Activated T-helper 2 cell treated with anti-CD3 and anti-CD28 coated beads, Interferon-gamma antibody, Interleukin-2, Interleukin-4, amounts not matched to agents 10 μg/mL and 5 μg/mL and 100 μg/mL, durations not matched to agents 14 hours and 24 hours and 36 hours (primary cell): ENCODE measurements at regions not wholly inside any gene's neighbourhood (a gene's known extent, or its start where the extent isn't known, plus 50 kb on each side); places are given as distances from the start of the nearest gene placed in this dataset.

Experiments
- DNase-seq: peaks from one replicate; pipeline ENCODE4 v3.0.0; 2021; ENCODE audit warnings: low spot score
- H3K27ac Mint-ChIP-seq: one replicate; pipeline ENCODE4 v1.8.0; 2021; ENCODE audit warnings: mixed read lengths
- H3K27me3 Mint-ChIP-seq: one replicate; pipeline ENCODE4 v1.8.0; 2021; ENCODE audit warnings: low read depth, mixed read lengths
- H3K36me3 Mint-ChIP-seq: one replicate; pipeline ENCODE4 v1.8.0; 2021; ENCODE audit warnings: low read depth, mixed read lengths
- H3K4me1 Mint-ChIP-seq: one replicate; pipeline ENCODE4 v1.8.0; 2021; ENCODE audit warnings: low read depth, mixed read lengths
- H3K4me3 Mint-ChIP-seq: one replicate; pipeline ENCODE4 v1.8.0; 2021; ENCODE audit warnings: low read depth, mild to moderate bottlenecking, moderate library complexity, mixed read lengths
- H3K9me3 Mint-ChIP-seq: one replicate; pipeline ENCODE4 v1.8.0; 2021; ENCODE audit warnings: mixed read lengths
- intact Hi-C: fragments of 100-400 bp; cut with micrococcal nuclease; formaldehyde crosslinking; loops from one replicate; pipeline ENCODE4 v1.15.1; 2023

DNA sequence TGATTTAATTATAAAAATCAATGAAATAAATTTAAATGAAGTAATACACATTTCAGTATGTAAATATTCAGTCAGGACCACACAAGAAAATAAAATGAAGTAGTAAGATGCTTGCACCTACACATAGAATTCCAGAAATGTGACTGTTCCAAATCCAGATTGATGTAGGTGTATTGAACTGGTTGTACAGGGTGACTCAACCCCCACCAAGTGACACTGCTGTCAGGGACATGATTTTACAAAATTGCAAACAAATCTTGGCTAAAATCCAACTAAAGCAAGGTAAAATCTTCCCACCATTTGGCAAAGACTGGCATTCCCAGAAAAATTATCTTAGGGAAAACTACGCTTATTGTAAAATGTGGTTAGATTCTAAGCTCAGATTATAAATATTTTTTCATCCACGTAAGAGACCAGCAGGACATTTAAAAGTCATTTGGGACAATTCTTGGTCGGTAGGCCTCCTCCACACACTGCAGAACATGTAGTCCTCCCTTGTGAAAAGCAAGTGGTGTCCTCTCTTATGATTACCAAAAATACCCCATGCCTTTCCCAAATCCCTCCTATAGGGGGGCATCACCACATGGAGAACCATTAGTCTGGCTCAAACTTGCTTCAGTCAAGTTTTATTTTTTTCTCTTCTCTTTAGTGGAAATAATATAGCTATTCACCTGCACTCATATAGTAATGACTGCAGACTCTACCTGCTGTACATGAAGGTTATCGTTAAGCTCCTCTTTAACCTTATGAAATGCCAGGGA, 287.1 kb upstream of the SMIM30 start:
- no peaks in the 10 kb centered on the region for H3K27me3 Mint-ChIP-seq

DNA sequence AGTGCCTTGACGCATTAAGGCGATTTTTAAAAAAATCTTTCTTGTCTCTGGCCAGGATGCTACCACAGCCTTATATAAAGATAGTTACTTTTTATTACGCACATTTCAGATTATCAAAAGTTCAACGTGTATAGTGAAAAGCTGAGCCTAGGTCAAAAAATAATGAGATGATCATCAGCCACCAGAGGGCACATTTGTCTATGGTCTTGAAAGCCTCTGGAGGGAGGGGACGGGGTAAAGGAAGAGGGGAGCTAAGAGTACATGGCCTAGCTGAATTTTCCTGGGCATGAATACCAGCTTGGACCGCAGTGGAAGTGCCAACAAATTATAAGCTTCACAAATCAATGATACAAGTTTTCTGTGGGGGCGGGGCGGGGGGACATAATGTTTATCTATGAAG, 285.9 kb upstream of the SMIM30 start:
- intact Hi-C loops = loop anchor here (2.0 kb wide), 1 partner anchor 295 kb away; no protein-coding TSS in a partner anchor
- no peaks in the 10 kb centered on the region for H3K36me3 Mint-ChIP-seq
- H3K27me3 Mint-ChIP-seq = no peaks in the 10 kb centered on the region

More for the DNA sequence above, 287.1 kb upstream of the SMIM30 start:
- H3K4me1 Mint-ChIP-seq = no peaks in the 10 kb centered on the region
- intact Hi-C loops = loop anchor here (2.0 kb wide), 1 partner anchor 293 kb away; no protein-coding TSS in a partner anchor
- no peaks in the 10 kb centered on the region for H3K36me3 Mint-ChIP-seq
- no peak overlapping the region for H3K27ac Mint-ChIP-seq
- no peaks in the 10 kb centered on the region for H3K9me3 Mint-ChIP-seq
- DNase-seq = no peak
- H3K4me3 Mint-ChIP-seq = no peak overlapping the region

DNA sequence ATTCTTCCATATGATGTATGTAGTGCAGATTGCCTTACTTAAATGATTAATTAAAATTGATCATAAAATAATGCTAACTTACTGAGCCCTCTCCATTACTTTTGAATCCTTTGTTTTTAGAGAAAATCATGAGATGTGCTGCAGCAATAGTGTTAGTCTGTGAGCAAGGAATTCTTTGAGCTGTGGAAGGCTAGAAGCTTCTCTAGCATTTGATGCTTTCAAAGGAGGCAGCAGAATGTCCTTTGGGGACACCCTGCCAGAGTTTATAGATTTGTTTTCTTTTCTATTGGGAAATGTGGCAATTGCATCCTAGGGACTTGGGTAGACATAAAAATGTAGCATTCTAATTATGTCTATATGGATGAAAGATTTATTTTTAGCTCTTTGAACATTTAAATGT, 284.1 kb upstream of the SMIM30 start:
- Mint-ChIP-seq H3K9me3 (no peaks in the 10 kb centered on the region), H3K36me3 (no peaks in the 10 kb centered on the region), H3K4me1 (no peaks in the 10 kb centered on the region), H3K27ac (no peak overlapping the region), H3K4me3 (no peak overlapping the region), H3K27me3 (no peaks in the 10 kb centered on the region)
- intact Hi-C loops = no loop called here
- DNase-seq = no peak

More for the DNA sequence above, 285.9 kb upstream of the SMIM30 start:
- Mint-ChIP-seq H3K4me3 (no peak overlapping the region), H3K27ac (no peak overlapping the region), H3K4me1 (no peaks in the 10 kb centered on the region), H3K9me3 (no peaks in the 10 kb centered on the region)
- no peak for DNase-seq

DNA sequence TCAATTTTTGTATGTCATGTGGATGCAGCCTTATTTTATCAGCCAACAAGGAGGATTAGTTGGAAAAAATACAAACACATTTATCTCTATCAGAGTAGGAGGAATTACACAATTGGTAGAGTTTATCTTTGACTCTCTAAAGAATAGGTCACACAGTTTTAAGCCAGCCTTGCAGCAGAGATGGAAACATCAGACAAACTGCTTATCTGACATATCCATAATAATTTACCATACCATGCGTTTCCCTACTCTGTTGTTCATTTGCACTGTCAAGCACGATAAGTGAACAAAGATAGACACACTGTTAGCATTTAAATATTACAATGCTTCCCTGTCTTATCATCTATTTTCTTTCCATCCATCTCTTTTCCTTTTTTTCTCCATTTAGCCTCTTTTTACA, 283.7 kb upstream of the SMIM30 start:
- H3K27me3 Mint-ChIP-seq = no peaks in the 10 kb centered on the region
- DNase-seq = no peak
- H3K36me3 Mint-ChIP-seq = no peaks in the 10 kb centered on the region
- no peak overlapping the region for H3K27ac Mint-ChIP-seq
- no peaks in the 10 kb centered on the region for H3K9me3 Mint-ChIP-seq
- no peaks in the 10 kb centered on the region for H3K4me1 Mint-ChIP-seq
- intact Hi-C loops = no loop called here
- no peak overlapping the region for H3K4me3 Mint-ChIP-seq

DNA sequence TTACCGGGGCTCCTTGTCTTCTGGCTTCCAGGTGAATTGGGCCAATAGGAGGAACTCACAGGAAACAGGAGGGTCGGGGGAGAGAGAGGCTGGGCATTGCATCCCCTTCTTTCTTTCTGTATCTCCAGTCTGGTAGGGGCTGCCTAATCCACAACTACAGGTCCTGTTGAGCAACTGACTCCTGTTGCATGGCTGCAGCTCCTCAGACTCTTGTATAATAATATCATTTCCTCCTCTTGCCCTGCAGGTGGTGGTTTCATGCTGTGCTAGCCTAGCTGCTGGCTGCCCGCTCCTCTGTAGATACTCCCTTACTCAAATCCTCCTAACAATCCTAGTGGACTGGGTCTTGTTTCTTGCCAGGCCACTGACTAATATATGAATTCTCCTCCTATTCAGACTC, 276.5 kb upstream of the SMIM30 start:
- Mint-ChIP-seq H3K4me1 (no peaks in the 10 kb centered on the region), H3K27ac (no peak overlapping the region), H3K27me3 (no peaks in the 10 kb centered on the region), H3K9me3 (peaks cover under 1% of the 10 kb centered on the region), H3K36me3 (no peaks in the 10 kb centered on the region), H3K4me3 (no peak overlapping the region)
- no peak for DNase-seq
- intact Hi-C loops = no loop called here

DNA sequence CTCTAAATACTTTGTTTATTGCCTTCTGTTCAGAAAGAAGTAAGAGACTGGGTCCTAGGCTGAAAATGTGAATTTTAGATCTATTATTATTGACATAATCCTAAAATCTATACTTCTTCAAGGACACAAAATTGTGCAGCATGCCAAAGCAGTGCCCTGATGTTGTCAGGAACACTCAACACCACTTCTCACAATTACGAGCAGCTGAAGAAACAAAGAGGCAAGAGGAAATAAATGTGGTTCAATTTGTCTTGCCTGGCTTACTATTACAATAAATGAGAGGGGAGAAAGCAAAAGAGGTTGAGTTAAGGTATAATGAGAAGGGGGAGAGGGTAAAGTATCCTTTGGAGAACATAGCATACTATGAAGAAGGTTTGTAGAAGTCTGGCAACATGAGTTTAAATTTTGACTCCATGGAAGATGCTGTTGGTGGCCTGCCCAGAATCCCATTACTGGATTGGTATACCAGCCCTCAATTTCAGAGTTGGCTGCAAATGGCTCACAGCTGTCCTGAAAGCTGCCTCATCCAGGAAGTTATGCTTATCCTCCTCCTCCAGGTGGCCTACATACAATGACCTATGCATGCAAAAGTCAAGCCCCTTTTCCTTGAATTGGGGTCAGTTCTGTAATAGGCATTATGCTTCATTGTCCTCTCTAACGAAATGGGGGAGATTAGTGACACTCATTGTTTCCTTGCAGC, 274.6 kb upstream of the SMIM30 start:
- no peak overlapping the region for H3K27ac Mint-ChIP-seq
- DNase-seq = no peak
- H3K9me3 Mint-ChIP-seq = peaks cover 6% of the 10 kb centered on the region
- H3K4me3 Mint-ChIP-seq = no peak overlapping the region
- H3K4me1 Mint-ChIP-seq = no peaks in the 10 kb centered on the region
- intact Hi-C loops = no loop called here
- H3K36me3 Mint-ChIP-seq = no peaks in the 10 kb centered on the region
- H3K27me3 Mint-ChIP-seq = no peaks in the 10 kb centered on the region

DNA sequence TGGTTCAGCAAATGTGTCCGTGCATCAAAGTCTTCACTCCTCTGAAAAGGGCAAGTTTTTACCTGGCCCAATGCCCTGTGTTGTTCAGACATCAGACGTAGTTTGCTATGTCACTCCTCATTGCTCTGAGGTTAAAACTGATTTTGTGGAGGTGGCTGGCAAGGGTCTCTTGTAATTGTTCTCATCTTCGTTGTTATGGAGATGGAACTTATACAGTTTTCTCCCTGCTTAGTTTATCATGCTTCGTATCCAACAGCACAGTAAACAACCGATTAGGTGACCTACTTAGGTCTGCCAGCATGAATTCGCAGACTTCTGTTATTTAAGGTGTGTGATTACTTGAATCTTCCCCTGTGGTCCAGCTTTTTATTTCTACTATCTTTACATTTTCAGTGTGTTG, 274.1 kb upstream of the SMIM30 start:
- Mint-ChIP-seq H3K9me3 (peaks cover 6% of the 10 kb centered on the region), H3K27me3 (no peaks in the 10 kb centered on the region), H3K4me1 (no peaks in the 10 kb centered on the region), H3K27ac (no peak overlapping the region), H3K4me3 (no peak overlapping the region), H3K36me3 (no peaks in the 10 kb centered on the region)
- DNase-seq = no peak
- intact Hi-C loops = no loop called here

DNA sequence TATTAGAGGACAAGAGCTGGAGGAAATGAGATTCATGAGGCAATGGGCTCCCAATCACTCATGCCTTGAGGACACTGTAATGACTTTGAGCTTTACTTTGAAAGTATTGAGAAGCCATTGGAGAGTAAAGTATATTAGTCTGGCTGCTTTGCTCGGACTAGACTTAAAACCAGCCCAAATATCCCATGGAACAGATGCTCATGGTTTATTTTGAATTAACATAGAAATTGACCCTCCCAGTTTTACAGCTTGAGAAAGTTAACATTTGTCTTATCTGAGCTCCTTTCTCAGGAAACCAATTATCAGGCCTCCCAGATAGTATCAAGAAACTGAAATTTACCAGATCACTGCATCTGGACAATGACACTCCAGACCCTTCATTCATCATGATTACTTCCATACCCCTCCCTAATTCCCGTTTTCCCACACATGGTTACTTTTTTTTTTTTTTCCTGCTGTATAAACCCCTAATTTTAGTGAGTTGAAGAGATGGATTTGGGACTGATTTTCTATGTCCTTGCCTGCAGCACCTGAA, 270.8 kb upstream of the SMIM30 start:
- Mint-ChIP-seq H3K4me3 (no peak overlapping the region), H3K27me3 (no peaks in the 10 kb centered on the region), H3K27ac (no peak overlapping the region), H3K9me3 (peaks cover 6% of the 10 kb centered on the region), H3K4me1 (no peaks in the 10 kb centered on the region), H3K36me3 (no peaks in the 10 kb centered on the region)
- intact Hi-C loops = no loop called here
- no peak for DNase-seq

DNA sequence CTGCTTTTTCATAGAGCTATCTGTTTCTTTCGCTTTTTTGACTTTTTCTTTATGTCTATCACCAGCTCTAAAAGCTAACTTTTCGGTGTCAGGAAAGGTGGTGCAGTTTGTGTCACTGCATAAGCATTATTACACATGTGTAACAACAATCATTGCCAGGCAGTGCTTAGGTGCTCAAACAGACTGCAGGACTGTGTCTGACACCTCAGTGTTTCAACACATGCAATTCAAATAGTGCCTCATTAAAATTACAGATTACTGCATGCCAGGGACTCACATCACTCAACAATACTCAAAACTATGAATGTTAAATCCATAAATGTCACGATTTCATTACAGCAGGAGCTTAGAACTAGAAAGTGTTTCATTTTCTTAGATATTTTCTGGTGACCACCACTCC, 265.3 kb upstream of the SMIM30 start:
- H3K27me3 Mint-ChIP-seq = no peaks in the 10 kb centered on the region

DNA sequence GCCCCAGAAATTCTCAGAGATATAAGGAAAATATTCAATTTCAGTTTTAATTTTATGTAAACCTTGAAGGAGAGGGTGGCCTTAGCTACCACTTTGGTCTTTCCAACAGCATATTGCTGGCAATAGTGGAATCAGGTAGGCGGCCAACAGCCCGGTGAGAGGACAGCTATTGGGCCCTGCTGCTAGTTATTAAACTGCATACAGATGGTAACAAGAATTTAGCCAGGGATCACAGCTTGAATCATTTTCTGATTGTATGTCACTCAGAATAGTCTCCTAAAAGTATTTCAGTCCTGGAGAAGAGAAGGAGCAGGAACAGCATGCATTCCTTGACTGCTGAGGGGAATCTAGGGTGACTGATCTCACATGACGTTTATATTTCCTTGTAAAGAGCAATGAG, 261.4 kb upstream of the SMIM30 start:
- no peaks in the 10 kb centered on the region for H3K27me3 Mint-ChIP-seq
- no peak overlapping the region for H3K27ac Mint-ChIP-seq
- H3K9me3 Mint-ChIP-seq = no peaks in the 10 kb centered on the region
- intact Hi-C loops = no loop called here
- DNase-seq = no peak
- no peaks in the 10 kb centered on the region for H3K36me3 Mint-ChIP-seq
- no peaks in the 10 kb centered on the region for H3K4me1 Mint-ChIP-seq
- no peak overlapping the region for H3K4me3 Mint-ChIP-seq

More for the DNA sequence above, 265.3 kb upstream of the SMIM30 start:
- intact Hi-C loops = no loop called here
- Mint-ChIP-seq H3K4me1 (no peaks in the 10 kb centered on the region), H3K4me3 (no peak overlapping the region), H3K9me3 (no peaks in the 10 kb centered on the region), H3K36me3 (no peaks in the 10 kb centered on the region), H3K27ac (no peak overlapping the region)
- no peak for DNase-seq

DNA sequence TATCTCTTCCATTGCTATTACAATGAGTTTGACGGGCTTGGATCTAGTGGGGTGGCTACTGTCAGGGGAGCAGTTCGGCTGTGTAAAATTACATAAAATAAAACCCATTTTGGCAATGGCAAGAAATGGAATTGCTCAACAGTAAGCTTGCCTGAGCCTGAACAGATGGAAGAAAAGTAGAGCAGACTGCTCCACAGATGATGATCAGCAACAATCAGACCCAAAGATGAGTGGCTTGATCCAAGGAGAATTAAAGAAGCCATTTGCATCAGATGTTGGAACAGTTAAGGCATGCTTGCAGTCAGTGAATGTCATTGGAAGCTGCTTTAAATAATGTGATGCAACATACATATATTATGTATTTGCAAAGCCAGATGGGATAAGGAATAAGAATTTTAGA, 256.6 kb upstream of the SMIM30 start:
- Mint-ChIP-seq H3K4me1 (no peaks in the 10 kb centered on the region), H3K27me3 (no peaks in the 10 kb centered on the region)

DNA sequence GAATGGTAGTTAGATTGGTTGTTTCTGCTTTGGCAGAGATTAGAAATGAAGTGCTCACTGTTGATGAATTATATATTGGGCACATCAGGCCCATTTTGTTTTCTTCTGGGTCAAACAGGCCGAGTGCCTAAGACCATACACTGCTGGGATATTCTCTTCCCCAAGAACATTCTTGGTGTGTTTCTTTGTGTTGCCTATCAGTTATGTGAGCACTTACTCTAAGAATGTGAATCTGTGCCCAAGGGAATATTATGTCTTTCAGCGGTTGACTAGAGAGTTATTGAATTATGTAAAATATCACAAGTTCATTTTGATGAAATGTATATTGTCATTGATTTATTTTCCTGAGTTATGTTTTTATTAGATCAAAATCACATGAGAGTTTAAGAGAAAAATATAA, 255.5 kb upstream of the SMIM30 start:
- no peak overlapping the region for H3K4me3 Mint-ChIP-seq
- H3K9me3 Mint-ChIP-seq = no peaks in the 10 kb centered on the region
- no peak for DNase-seq
- no peaks in the 10 kb centered on the region for H3K4me1 Mint-ChIP-seq
- no peak overlapping the region for H3K27ac Mint-ChIP-seq
- H3K36me3 Mint-ChIP-seq = no peaks in the 10 kb centered on the region
- H3K27me3 Mint-ChIP-seq = no peaks in the 10 kb centered on the region
- intact Hi-C loops = no loop called here

More for the DNA sequence above, 256.6 kb upstream of the SMIM30 start:
- intact Hi-C loops = no loop called here
- Mint-ChIP-seq H3K36me3 (no peaks in the 10 kb centered on the region), H3K4me3 (no peak overlapping the region), H3K27ac (no peak overlapping the region), H3K9me3 (no peaks in the 10 kb centered on the region)
- DNase-seq = no peak

DNA sequence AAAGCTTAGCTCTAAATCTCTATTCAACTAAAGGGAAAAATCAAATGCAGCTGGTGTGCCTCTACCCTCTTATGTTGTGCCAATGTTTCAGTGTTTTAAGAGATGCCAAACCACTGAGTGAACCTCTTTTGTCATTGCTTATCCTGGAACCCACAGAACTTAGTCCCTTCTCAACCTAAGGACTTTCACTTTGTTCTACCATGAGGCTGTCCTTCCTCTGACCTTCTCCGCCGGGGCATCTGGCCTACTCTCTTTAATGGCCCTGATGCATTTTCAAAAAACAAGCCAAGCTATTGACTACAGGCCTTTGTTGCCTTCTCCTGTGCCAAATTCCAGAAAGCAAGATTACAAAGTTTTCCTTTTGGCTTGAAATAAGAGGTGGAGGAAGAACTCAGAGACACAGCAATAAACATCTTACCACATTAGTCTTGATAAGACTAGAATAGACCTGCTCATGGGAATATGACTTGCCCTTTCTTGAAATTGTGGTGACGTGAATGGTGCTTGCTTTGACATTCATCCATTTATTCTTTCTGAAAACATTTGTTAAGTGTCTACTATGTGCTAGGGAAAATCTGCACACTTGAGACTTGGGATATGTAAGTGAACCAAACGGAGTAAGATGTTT, 253.2 kb upstream of the SMIM30 start:
- H3K4me3 Mint-ChIP-seq = no peak overlapping the region
- H3K36me3 Mint-ChIP-seq = no peaks in the 10 kb centered on the region

More for the DNA sequence above, 253.2 kb upstream of the SMIM30 start:
- intact Hi-C loops = no loop called here
- H3K27me3 Mint-ChIP-seq = no peaks in the 10 kb centered on the region
- DNase-seq = no peak
- H3K27ac Mint-ChIP-seq = no peak overlapping the region
- H3K9me3 Mint-ChIP-seq = no peaks in the 10 kb centered on the region
- H3K4me1 Mint-ChIP-seq = no peaks in the 10 kb centered on the region
